Psoas muscle (tissue), 7 donors: ENCODE measurements at regions not wholly inside any gene's neighbourhood (a gene's known extent, or its start where the extent isn't known, plus 50 kb on each side); places are given as distances from the start of the nearest gene placed in this dataset.

ENCODE experiments used
- ATAC-seq, 4 donors: fragments of 200-7000 bp; cut with Tn5 transposase; one replicate each; pipeline ENCODE4 v1.9.1; 2020; ENCODE audit warnings: moderate library complexity in 3 of 4, mild to moderate bottlenecking in 2 of 4
- DNase-seq, 2 donors: peaks; one replicate each; pipeline ENCODE4 v3.0.0-alpha.2; 2020
- H3K27ac ChIP-seq: fragments of 200-600 bp; one replicate; pipeline ENCODE4 v1.8.0; 2022
- H3K27me3 ChIP-seq, 3 donors: fragments of 200-600 bp in 1 of 3; one replicate each; pipeline versions ENCODE4 v1.6.1 to v1.8.0; 2013 to 2022; ENCODE audit warnings: low read length in 2 of 3, mild to moderate bottlenecking in 2 of 3, moderate library complexity in 1 of 3; ENCODE audit not compliant: insufficient read depth in 3 of 3
- H3K36me3 ChIP-seq, 2 donors: fragments of 200-600 bp in 1 of 2; one replicate each; pipeline versions ENCODE4 v1.6.1 to v1.8.0; 2013 to 2022; ENCODE audit warnings: low read depth in 1 of 2, mild to moderate bottlenecking in 1 of 2, moderate library complexity in 1 of 2; ENCODE audit not compliant: insufficient read depth in 1 of 2
- H3K4me1 ChIP-seq: fragments of 200-600 bp; one replicate; pipeline ENCODE4 v1.8.0; 2022
- H3K4me3 ChIP-seq: fragments of 200-600 bp; one replicate; pipeline ENCODE4 v1.8.0; 2022; ENCODE audit warnings: mild to moderate bottlenecking
- H3K9me3 ChIP-seq: fragments of 200-600 bp; one replicate; pipeline ENCODE4 v1.8.0; 2022
- CTCF ChIP-seq: fragments of 200-600 bp; IDR thresholded peaks from one replicate; pipeline ENCODE4 v1.8.0; 2022; ENCODE audit warnings: antibody characterized with exemption
- WGBS, 3 donors: extraction: QIAGEN DNeasy Blood & Tissue Kit; methylation state at CpG; one replicate each; pipeline versions ENCODE4 v1.1.6 to v1.1.7; 2013; 5-methylcytosine and 5-hydroxymethylcytosine counted together
- intact Hi-C, 2 donors: fragments of 100-400 bp; cut with DNase I; formaldehyde crosslinking; loops; one replicate each; pipeline versions ENCODE4 v1.11.0 to v1.14.2; 2022
- donor health status: healthy with polysubstance abuse.
- donor health status: DM: no; HTN: no; CAD: no; lungs with moderate emphysema.
- donor health status: Bipolar disorder and iron deficiency.
- donor health status: healthy.
- donor health status: DM: yes; HTN: yes; CAD: no.
- donor health status: DM: no; HTN: no; CAD: no.
- donor health status: DM: yes; HTN: yes; CAD: no.

DNA sequence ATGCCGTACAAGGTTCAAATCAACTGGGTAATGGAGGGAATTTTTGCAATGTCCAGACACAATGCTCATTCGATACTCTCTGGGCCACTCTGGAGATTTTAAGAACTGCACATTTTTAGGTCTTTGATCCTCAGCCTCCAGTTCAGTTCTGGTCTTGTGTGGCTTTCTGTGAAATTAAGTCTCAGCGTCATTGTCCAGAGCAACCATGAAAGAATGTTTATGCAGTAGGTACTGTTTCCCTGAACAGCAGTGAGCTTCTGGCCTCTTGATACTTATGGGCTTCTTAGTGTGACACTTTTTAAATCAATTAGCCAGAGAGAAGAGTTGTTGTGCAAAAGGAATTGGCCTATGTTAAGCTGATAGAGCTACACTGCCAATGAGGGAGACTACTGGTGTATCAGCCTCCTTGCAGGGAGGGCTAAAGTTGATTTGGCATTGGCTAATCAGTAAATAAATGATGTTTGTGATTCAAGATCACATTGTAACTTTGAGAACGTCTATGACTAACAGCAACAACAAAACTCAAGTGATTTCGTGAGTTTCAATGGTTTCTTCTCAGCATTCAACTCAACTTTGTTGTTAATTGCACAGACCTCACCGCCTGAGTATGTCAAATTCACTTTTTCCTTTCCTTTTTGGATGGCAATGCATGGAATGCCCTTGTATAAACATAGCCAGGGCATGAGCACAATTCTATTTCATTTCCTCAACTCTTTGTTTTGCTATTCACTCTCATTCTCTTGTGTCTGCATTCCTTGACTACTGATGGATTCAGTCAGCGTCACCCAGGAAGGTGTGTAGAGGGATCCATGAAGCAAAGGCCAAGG lies 85.1 kb downstream of the GJA1 start:
- no peak for TF ChIP-seq CTCF
- intact Hi-C loops, result no loop called here
- Histone ChIP-seq H3K27me3 (no peaks in the 10 kb centered on the region), H3K9me3 (no peaks in the 10 kb centered on the region), H3K27ac (no peak overlapping the region), H3K4me3 (no peak overlapping the region), H3K36me3 (no peaks in the 10 kb centered on the region), H3K4me1 (no peaks in the 10 kb centered on the region)
- WGBS, 3 donors, result 58 to 61% (median 61%) methylated on average over 7 of the region's 7 CpGs
- DNase-seq, result no peak
- no peak for ATAC-seq

DNA sequence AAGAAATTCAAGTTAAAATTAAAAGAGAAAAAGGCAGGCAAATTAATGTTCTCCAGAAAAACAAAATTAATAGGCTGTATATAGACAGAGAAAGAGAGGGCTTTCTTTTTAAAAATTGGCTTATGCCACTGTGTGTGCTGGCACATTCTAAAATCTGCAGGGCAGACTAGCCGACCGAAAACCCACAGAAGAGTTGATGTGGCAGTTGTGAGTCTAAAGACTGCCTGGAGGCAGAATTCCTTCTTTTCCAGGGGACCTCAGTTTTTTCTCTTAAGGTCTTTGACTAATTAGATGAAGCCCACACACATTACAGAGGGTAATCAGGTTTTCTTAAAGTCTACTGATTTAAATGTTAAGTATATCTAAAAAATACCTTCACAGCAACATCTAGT lies 85.7 kb downstream of the GJA1 start:
- 52 to 82% (median 63%) methylated on average over 2 of the region's 2 CpGs for WGBS, 3 donors
- no peak overlapping the region for H3K4me3 ChIP-seq
- H3K4me1 ChIP-seq, result no peaks in the 10 kb centered on the region
- H3K27ac ChIP-seq, result no peak overlapping the region
- intact Hi-C loops, result no loop called here
- no peaks in the 10 kb centered on the region for H3K36me3 ChIP-seq
- DNase-seq (no peak), ATAC-seq (no peak)
- TF ChIP-seq CTCF, result no peak
- H3K27me3 ChIP-seq, result no peaks in the 10 kb centered on the region
- H3K9me3 ChIP-seq, result no peaks in the 10 kb centered on the region

DNA sequence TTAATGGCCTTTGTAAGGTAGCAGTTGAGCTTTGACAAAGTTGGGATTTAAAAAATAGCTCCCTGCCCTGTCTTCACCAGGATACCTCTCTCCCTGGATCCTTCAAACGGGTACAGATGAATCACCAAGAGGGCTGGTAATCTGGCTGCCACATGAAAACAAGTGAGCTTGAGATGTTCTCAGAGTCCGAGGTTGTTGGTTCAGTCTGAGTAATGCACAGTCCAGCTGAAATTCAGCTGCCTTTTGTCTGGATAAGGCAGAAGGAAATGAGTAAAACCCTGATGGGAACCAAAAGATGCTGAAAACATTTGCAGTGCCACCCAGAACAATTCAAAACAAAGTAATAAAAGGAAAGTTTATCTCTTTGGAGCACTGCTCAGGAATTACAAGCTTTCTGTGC lies 86.8 kb downstream of the GJA1 start:
- ATAC-seq (no peak), DNase-seq (no peak)
- intact Hi-C loops, result no loop called here
- 17 to 35% (median 26%) methylated on average over 2 of the region's 2 CpGs for WGBS, 3 donors
- Histone ChIP-seq H3K27me3 (no peaks in the 10 kb centered on the region), H3K9me3 (no peaks in the 10 kb centered on the region), H3K4me3 (no peak overlapping the region), H3K4me1 (no peaks in the 10 kb centered on the region), H3K36me3 (no peaks in the 10 kb centered on the region), H3K27ac (peak overlapping the region; percentile 30)
- TF ChIP-seq CTCF, result no peak

GRCh38 chr6:121522771-121523386 lies 87.4 kb downstream of the GJA1 start:
- peak overlapping the region; percentile 30 for H3K27ac ChIP-seq
- no peaks in the 10 kb centered on the region for H3K36me3 ChIP-seq
- intact Hi-C loops, result no loop called here
- H3K4me1 ChIP-seq, result no peaks in the 10 kb centered on the region
- no peak overlapping the region for H3K4me3 ChIP-seq
- no peak for TF ChIP-seq CTCF
- no peaks in the 10 kb centered on the region for H3K9me3 ChIP-seq
- DNase-seq (no peak), ATAC-seq (no peak)
- 71 to 81% (median 78%) methylated on average over 3 of the region's 3 CpGs for WGBS, 3 donors
- no peaks in the 10 kb centered on the region for H3K27me3 ChIP-seq
